ENCODE measurements at regions not wholly inside any gene's neighbourhood (a gene's known extent, or its start where the extent isn't known, plus 50 kb on each side); places are given as distances from the start of the nearest gene placed in this dataset.

DNA sequence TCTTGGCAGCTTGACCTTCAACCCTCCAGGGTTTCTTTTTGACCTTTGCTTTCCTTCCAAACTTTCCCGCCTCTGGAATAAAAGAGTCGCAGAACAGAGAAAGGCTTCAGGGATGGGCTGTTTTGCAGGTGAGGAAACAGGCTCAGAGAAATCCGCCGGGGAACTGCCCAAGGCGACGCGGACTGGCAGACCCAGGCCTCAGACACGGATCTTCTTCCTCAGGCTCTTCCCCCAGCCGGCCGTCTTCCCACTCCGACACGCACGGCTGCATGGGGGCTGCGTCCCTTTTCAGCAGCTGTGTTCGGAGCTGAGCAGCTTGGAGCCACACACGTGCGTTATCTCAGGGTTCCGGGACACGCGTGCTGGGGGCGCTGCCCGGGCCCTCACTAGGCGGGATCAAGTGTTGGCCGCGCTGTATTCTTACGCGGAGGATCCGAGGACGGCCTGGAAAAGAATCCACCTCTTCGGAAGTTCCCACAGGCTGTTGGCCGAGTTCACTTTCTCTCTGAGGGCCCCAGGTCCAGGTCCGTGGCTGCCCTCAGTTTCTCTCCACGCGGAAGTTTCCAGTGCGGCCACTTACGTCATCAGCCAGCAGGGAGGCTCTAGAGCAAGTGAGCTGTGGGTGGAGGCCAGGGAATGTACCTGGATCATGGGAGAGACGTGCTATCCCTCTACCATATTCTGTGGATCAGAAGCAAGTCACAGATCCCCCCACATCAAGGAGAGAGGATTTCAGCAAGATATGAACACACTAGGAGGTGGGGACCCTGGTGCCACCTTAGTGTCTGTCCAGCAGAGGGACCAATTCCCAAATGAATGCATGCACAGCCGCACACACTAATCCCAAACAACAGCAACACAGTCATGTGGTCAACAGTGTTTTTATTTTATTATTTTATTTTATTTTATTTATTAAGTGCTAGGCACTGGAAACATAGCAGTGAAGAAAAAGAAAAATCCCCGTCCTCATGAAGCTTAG lies 100.4 kb downstream of the ING1 start:
- Histone ChIP-seq H3K9me3 (no peaks in the 10 kb centered on the region), H3K36me3 (no peaks in the 10 kb centered on the region), H3K27me3 (peaks cover 23% of the 10 kb centered on the region), H3K4me1 (peaks cover 5% of the 10 kb centered on the region), H3K4me3 (no peak overlapping the region), H3K27ac (no peak overlapping the region)
- ATAC-seq (no peak), DNase-seq (peak; percentile 26)
- no peak for TF ChIP-seq CTCF (IDR thresholded peaks at IDR 0.05)
- intact Hi-C loops (cut with DNase I), result loop anchor here (10.0 kb wide), 1 partner anchor 229 kb away; no protein-coding TSS in a partner anchor

- intact Hi-C loops (cut with DNase I), result loop anchor here (10.0 kb wide), 1 partner anchor 231 kb away; no protein-coding TSS in a partner anchor
- no peaks in the 10 kb centered on the region for H3K9me3 ChIP-seq
- no peak for ATAC-seq
- peak; percentile 30 for DNase-seq
- peaks cover 12% of the 10 kb centered on the region for H3K4me1 ChIP-seq
- H3K36me3 ChIP-seq, result no peaks in the 10 kb centered on the region
- no peak overlapping the region for H3K4me3 ChIP-seq
- H3K27ac ChIP-seq, result no peak overlapping the region
- TF ChIP-seq CTCF (IDR thresholded peaks at IDR 0.05), result no peak
- peaks cover 20% of the 10 kb centered on the region for H3K27me3 ChIP-seq
Measured at GRCh38 chr13:110815471-110816204, 99.2 kb downstream of the ANKRD10 start.

- intact Hi-C loops (cut with DNase I), result loop anchor here (10.0 kb wide), 1 partner anchor 232 kb away; no protein-coding TSS in a partner anchor
- no peak for TF ChIP-seq CTCF (IDR thresholded peaks at IDR 0.05)
- Histone ChIP-seq H3K9me3 (no peaks in the 10 kb centered on the region), H3K27ac (no peak overlapping the region), H3K4me3 (no peak overlapping the region), H3K36me3 (no peaks in the 10 kb centered on the region), H3K27me3 (peaks cover 12% of the 10 kb centered on the region), H3K4me1 (peaks cover 12% of the 10 kb centered on the region)
- ATAC-seq, result no peak
- peak; percentile 50 for DNase-seq
Measured at GRCh38 chr13:110816500-110816899, 98.4 kb downstream of the ANKRD10 start.

DNA sequence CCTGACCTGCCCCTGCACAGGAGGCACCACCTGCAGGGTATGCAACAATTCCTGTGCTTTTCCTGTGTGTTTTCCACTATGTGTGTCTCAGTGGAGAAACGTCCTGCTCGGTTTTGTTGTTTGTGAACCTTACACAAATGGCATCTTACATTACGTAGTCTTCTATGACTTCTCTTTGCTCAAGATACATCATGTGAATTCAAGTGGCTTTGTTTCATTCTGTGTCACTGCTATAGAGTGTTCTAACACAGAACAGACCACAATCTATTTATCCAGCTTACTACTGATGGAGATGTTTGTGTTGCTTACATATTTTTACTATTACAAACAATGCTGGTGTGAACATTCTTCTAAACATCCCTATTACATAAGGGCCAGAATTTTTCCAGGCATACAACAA lies 97.7 kb downstream of the ANKRD10 start:
- intact Hi-C loops (cut with DNase I), result loop anchor here (10.0 kb wide), 1 partner anchor 232 kb away; no protein-coding TSS in a partner anchor
- DNase-seq (no peak), ATAC-seq (no peak)
- TF ChIP-seq CTCF (IDR thresholded peaks at IDR 0.05), result no peak
- Histone ChIP-seq H3K4me1 (peaks cover 9% of the 10 kb centered on the region), H3K27ac (no peak overlapping the region), H3K36me3 (no peaks in the 10 kb centered on the region), H3K9me3 (no peaks in the 10 kb centered on the region), H3K4me3 (no peak overlapping the region), H3K27me3 (peaks cover 5% of the 10 kb centered on the region)

DNA sequence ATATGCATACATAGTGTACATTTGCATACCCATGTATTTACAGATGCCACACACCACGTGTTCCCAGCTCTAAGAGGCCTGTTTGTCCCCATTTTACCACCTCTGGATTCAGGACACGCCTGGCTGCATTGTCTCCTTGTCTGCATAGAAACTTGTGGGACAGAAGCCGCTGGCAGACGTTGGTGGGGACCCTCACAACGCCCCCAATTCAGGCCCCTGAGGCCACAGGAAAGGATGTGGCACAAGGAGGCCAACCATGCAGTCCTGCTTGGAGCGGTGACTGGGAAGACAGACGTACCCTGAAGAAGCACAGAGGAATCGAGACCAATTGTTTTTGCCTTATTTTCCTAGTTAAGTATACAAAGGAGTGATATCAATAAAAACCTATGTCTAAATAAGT lies 96.1 kb downstream of the ANKRD10 start:
- H3K4me3 ChIP-seq, result no peak overlapping the region
- peaks cover 6% of the 10 kb centered on the region for H3K4me1 ChIP-seq
- H3K9me3 ChIP-seq, result no peaks in the 10 kb centered on the region
- H3K27me3 ChIP-seq, result no peaks in the 10 kb centered on the region
- H3K27ac ChIP-seq, result no peak overlapping the region
- intact Hi-C loops (cut with DNase I), result loop anchor here (10.0 kb wide), 1 partner anchor 234 kb away; no protein-coding TSS in a partner anchor
- TF ChIP-seq CTCF (IDR thresholded peaks at IDR 0.05), result no peak
- DNase-seq, result peak; percentile 31
- H3K36me3 ChIP-seq, result no peaks in the 10 kb centered on the region
- ATAC-seq, result no peak

Data from upper lobe of right lung (tissue), 1 donor.